ENCODE measurements at regions not wholly inside any gene's neighbourhood (a gene's known extent, or its start where the extent isn't known, plus 50 kb on each side); places are given as distances from the start of the nearest gene placed in this dataset.
"Not testable (repeated sequence)": the region's sequence is repeated elsewhere in the genome, so short reads cannot be mapped to it uniquely, and the experiment has no call there.

DNA sequence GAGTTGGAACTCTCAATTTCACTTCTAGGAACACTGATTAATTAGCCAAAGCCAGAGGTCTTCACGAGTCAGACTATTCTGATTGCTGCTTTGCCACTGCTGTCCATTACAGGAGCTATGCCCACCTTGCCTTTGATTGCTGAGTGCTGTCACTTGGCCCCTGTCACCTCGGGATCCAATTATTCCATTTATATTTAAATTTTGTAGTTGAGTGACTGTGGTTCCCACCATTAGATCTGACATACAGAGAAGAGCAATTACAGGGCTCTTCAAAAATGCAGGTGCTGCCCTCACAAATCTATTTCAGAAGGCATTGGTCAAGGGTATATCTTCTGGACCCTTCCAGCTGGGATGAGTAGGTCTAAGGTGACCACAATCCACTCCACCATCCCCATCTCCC lies 200.8 kb downstream of the GJA1 start:
- TF ChIP-seq, protein P1, sequence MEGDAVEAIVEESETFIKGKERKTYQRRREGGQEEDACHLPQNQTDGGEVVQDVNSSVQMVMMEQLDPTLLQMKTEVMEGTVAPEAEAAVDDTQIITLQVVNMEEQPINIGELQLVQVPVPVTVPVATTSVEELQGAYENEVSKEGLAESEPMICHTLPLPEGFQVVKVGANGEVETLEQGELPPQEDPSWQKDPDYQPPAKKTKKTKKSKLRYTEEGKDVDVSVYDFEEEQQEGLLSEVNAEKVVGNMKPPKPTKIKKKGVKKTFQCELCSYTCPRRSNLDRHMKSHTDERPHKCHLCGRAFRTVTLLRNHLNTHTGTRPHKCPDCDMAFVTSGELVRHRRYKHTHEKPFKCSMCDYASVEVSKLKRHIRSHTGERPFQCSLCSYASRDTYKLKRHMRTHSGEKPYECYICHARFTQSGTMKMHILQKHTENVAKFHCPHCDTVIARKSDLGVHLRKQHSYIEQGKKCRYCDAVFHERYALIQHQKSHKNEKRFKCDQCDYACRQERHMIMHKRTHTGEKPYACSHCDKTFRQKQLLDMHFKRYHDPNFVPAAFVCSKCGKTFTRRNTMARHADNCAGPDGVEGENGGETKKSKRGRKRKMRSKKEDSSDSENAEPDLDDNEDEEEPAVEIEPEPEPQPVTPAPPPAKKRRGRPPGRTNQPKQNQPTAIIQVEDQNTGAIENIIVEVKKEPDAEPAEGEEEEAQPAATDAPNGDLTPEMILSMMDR (IDR thresholded peaks at IDR 0.05; ENCODE audit: poor library complexity, severe bottlenecking): not testable (repeated sequence)
- TF ChIP-seq, protein P2, sequence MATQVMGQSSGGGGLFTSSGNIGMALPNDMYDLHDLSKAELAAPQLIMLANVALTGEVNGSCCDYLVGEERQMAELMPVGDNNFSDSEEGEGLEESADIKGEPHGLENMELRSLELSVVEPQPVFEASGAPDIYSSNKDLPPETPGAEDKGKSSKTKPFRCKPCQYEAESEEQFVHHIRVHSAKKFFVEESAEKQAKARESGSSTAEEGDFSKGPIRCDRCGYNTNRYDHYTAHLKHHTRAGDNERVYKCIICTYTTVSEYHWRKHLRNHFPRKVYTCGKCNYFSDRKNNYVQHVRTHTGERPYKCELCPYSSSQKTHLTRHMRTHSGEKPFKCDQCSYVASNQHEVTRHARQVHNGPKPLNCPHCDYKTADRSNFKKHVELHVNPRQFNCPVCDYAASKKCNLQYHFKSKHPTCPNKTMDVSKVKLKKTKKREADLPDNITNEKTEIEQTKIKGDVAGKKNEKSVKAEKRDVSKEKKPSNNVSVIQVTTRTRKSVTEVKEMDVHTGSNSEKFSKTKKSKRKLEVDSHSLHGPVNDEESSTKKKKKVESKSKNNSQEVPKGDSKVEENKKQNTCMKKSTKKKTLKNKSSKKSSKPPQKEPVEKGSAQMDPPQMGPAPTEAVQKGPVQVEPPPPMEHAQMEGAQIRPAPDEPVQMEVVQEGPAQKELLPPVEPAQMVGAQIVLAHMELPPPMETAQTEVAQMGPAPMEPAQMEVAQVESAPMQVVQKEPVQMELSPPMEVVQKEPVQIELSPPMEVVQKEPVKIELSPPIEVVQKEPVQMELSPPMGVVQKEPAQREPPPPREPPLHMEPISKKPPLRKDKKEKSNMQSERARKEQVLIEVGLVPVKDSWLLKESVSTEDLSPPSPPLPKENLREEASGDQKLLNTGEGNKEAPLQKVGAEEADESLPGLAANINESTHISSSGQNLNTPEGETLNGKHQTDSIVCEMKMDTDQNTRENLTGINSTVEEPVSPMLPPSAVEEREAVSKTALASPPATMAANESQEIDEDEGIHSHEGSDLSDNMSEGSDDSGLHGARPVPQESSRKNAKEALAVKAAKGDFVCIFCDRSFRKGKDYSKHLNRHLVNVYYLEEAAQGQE (IDR thresholded peaks at IDR 0.05; ENCODE audit: borderline replicate concordance): not testable (repeated sequence)
- TF ChIP-seq EZH2 (IDR thresholded peaks at IDR 0.05; ENCODE audit: borderline replicate concordance, insufficient read depth, low read length, poor library complexity, severe bottlenecking); POLR2AphosphoS5 (IDR thresholded peaks at IDR 0.05): not testable (repeated sequence)
